Fibroblast of skin of right biceps (primary cell): ENCODE measurements at regions not wholly inside any gene's neighbourhood (a gene's known extent, or its start where the extent isn't known, plus 50 kb on each side); places are given as distances from the start of the nearest gene placed in this dataset.
"Not testable (repeated sequence)": the region's sequence is repeated elsewhere in the genome, so short reads cannot be mapped to it uniquely, and the experiment has no call there.

Source experiments
- DNase-seq: peaks from one replicate; pipeline ENCODE4 v3.0.0-alpha.2; 2013

DNA sequence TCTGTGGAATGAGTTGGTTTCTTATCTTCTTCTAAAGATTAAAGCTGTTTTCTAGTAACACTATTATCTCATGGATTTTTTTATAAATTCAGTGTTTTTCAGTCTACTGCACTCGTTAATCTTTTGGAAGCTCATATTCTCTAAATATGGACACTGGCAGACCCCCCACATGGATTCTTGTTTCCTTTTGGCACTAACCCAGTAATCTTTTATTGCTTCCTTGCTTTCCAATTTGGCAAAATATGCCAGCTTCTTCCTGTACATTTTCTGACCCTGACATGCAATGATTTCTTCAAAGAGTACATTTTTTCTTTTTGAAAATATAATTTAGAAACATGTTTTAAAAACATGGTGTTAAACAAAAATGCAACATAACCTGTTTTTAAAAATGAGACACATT, 474.2 kb upstream of the FTMT start:
- DNase-seq = no peak

DNA sequence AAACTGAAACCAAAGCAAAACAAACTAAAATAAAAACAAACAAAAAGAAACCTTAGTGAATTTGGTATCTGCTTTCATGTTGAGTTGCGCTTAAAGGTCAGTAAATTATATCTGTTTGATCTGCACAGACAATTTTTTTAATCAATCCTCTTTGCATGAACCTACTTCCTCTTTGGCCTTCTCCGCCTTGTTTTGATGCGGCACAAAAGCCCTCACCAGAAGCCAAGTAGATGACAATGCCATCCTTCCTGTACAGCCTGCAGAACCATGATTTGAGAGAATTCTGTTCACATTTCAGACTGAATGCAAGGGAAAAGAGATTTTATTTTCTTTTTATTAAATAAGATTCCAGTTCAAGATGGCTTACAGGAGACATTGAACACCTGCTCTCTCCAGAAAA, 473.6 kb upstream of the FTMT start:
- DNase-seq = no peak

DNA sequence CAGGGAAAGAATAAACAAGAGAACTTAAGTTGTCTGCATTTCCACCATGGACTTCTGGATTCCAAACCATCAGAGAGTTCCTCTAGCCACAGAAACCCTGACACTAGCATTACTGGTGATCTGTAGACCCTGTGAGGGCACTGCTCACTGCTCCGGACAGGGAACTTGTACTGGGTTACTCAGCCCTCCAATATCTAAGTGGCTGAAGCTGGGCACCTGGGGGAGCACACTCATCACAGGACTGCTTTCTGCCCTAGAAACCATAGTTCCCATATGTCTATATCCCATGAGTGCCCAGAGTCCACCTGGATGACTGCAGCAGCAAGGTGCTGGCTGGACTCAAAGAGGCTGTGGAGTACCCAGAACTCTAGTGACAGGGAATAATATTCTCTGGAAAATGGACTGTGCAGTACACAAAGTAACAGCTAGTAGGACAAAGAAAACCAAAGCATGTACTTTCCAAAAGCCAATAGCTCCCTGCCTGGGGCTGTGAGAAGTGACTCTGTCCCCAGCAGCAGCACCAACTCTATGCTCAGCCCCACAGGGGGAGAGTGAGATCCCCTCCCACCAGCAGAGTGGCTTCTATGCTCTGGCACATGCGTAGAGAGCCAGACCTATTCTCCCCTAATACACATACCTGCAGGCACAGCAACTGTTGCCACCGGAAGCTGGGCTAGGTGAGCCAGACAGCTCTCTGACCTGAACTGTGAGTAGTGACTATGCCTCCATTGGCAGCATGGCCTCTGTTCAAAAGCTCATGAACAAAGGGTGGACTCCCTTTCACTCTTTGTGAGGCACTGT, 472.9 kb upstream of the FTMT start:
- DNase-seq = no peak

DNA sequence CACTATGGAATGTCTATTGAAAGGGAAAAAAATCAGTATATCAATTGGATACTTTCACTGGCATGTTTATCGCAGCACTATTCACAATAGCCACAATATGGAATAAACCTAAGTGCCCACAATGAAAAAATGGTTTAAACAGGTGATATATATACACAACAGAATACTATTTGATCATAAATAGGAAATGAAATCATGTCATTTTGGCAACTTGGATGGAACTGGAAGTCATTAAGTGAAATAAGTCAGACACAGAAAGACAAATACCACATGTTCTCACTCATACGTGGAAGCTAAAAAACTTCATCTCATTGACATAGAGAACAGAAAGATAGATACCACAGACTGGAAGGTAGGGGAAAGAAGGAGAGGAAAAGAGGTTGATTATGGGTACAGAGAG, 471.6 kb upstream of the FTMT start:
- DNase-seq = no peak

- no peak for DNase-seq
Measured at GRCh38 chr5:121384359-121384758, 467.3 kb upstream of the FTMT start.

- DNase-seq = no peak
Measured at GRCh38 chr5:121386334-121386733, 465.3 kb upstream of the FTMT start.

- no peak for DNase-seq
Measured at GRCh38 chr5:121396716-121397115, 455.0 kb upstream of the FTMT start.

- DNase-seq = no peak
Measured at GRCh38 chr5:121399879-121400278, 451.8 kb upstream of the FTMT start.

GRCh38 chr5:121408778-121409177, 442.9 kb upstream of the FTMT start:
- no peak for DNase-seq

- no peak for DNase-seq
Measured at GRCh38 chr5:121415270-121415669, 436.4 kb upstream of the FTMT start.

- DNase-seq = no peak
Measured at GRCh38 chr5:121421646-121422045, 430.0 kb upstream of the FTMT start.

GRCh38 chr5:121424976-121425375, 426.7 kb upstream of the FTMT start:
- no peak for DNase-seq

DNA sequence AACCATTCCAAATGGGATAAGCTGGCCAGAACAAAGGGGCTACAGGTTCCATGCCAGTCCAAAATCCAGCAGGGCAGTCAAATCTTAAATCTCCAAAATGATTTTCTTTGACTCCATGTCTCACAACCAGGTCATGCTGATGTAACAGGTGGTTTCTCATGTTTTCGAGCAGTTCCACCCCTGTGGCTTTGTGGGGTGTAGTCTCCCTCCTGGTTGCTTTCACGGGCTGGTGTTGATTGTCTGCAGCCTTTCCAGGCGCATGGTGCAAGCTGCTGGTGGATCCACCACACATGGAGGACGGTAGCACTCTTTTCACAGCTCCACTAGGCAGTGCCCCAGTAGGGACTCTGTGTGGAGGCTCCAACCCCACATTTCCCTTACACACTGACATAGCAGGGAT, 425.5 kb upstream of the FTMT start:
- no peak for DNase-seq

- no peak for DNase-seq
Measured at GRCh38 chr5:121429761-121430160, 421.9 kb upstream of the FTMT start.

GRCh38 chr5:121430538-121430937, 421.1 kb upstream of the FTMT start:
- no peak for DNase-seq

DNA sequence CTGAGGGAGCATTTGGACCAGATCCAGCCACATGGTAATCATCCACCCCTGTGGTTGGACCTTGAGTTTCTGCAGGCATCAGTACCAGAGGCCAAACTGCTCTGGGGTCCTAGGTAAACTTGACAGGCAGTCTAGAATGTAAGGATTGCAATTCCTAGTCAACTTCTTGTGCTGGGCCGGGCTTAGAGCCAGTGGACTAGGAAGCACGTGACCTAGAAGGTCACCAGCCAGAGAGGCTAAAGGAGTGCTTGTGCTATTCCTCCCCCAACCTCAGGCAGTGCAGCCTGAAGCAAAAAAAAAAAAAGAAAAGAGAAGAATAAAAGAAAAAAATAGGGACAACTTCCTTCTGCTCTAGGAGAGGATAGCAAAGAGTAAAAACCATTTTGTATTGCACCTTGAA, 406.2 kb upstream of the FTMT start:
- no peak for DNase-seq

DNA sequence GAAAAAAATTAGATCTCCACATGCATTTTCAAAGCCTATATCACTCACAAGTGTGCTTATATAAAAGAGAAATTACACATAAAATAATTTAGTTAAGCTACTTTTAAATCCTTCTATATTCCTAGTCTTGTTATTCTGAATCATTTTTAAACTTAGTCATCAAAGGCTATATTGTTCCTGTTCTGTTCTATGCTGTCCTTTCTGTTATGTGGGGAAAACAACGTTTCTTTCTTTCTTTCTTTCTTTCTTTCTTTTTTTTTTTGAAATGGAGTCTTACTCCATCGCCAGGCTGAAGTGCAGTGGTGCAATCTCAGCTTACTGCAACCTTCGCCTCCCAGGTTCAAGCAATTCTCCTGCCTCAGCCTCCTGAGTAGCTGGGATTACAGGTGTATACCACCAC, 389.2 kb upstream of the FTMT start:
- DNase-seq = no peak

DNA sequence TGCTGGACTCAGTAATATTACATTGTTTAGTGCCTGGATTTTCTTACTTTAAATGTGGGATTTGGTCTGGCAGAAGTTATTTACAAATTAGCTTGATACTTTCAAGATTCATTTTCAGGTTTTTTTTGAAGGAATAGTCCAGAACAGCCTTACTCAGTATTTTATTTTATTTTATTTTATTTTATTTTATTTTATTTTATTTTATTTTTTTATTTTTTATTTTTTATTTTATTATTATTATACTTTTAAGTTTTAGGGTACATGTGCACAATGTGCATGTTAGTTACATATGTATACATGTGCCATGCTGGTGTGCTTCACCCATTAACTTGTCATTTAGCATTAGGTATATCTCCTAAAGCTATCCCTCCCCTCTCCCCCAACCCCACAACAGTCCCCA, 380.5 kb upstream of the FTMT start:
- DNase-seq = not testable (repeated sequence)

GRCh38 chr5:121478636-121479035, 373.0 kb upstream of the FTMT start:
- DNase-seq = no peak

GRCh38 chr5:121479337-121479736, 372.3 kb upstream of the FTMT start:
- no peak for DNase-seq

GRCh38 chr5:121485281-121485680, 366.4 kb upstream of the FTMT start:
- no peak for DNase-seq

- DNase-seq = not testable (repeated sequence)
Measured at GRCh38 chr5:121485999-121486398, 365.7 kb upstream of the FTMT start.

DNA sequence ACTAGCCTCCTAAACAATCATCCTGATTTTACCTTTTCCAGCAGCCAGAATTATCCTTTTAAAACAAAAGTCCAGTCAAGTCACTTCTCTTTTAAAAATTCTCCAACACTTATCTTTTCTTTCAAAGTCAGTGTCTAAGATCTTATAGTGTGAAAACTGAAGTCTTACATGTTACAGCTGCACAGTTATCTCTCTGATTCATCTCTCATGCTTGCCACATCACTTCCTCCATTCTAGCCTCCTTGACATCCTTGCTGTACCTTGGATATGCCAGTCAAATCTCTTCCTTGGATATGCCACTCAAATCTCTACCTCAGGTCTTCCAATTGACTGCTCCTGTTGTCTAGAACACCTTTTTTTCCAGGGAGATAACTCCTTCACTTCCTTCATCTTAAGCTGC, 361.7 kb upstream of the FTMT start:
- no peak for DNase-seq

DNA sequence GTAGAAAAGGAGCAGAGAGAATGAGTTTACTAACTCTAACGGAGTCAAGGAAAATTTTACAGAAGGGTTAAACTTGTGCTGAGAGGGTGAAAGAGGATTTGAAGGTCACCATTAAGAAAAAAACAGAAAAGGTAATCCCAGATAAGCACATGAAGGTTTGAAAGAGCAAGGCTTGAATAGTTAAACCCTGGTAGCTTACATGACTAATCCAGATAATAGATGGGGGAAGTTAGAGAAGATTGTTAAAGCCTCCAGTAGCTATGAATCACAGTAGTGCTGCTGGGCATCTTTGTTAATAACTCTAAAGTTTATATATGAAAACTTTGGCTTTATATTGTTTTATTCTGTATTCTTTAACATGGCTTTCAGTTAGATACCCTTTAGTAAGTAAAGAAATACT, 354.5 kb upstream of the FTMT start:
- peak; percentile 4 for DNase-seq

GRCh38 chr5:121500310-121500709, 351.4 kb upstream of the FTMT start:
- DNase-seq = no peak
